GM21526 (cell line): ENCODE measurements at regions not wholly inside any gene's neighbourhood (a gene's known extent, or its start where the extent isn't known, plus 50 kb on each side); places are given as distances from the start of the nearest gene placed in this dataset.
A peak's percentile ranks its signal among the peaks of the same experiment; 100 is the strongest.
"Not testable (repeated sequence)": the region's sequence is repeated elsewhere in the genome, so short reads cannot be mapped to it uniquely, and the experiment has no call there.

Experiments used
- ATAC-seq: cut with Tn5 transposase; IDR thresholded peaks from one replicate; pipeline ENCODE4 v1.9.1; 2021; ENCODE audit warnings: moderate library complexity; ENCODE audit not compliant: unreplicated experiment, low FRiP score

GRCh38 chr13:90801621-90802020 is 545.9 kb upstream of the MIR17HG start:
- ATAC-seq = no peak

- ATAC-seq = no peak
These were observed 544.3 kb upstream of the MIR17HG start for GRCh38 chr13:90803210-90803609.

DNA sequence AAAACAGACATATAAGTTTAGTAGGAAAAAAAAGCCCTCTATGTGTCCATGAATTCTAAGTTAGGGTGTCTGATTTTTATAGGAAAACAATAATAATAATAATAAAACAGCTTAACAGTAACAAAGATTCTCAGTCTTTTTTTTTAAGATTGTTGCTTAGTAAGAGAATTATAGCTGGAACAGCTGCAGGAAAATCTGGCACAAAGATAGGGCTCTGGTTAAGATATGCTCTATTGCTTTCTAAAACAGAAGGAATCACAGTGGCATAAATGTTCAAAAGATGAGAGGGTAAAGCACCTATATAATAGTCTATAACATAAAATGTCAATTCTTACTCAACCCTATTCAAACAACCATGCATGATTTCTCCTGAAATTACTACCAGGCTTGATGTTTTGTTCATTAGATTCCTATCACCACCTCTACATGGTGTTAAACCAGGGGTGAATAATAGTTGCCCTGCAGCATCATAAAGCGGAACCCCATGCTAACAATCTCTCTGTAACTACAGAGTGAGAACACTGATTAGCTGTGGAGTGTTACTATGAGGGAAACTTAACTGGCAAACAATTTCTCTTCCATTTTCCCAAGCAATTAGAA is 541.4 kb upstream of the MIR17HG start:
- no peak for ATAC-seq

- ATAC-seq = no peak
These were observed 540.6 kb upstream of the MIR17HG start for GRCh38 chr13:90806892-90807291.

- no peak for ATAC-seq
These were observed 538.6 kb upstream of the MIR17HG start for GRCh38 chr13:90808838-90809237.

GRCh38 chr13:90824032-90824431 is 523.5 kb upstream of the MIR17HG start:
- no peak for ATAC-seq

DNA sequence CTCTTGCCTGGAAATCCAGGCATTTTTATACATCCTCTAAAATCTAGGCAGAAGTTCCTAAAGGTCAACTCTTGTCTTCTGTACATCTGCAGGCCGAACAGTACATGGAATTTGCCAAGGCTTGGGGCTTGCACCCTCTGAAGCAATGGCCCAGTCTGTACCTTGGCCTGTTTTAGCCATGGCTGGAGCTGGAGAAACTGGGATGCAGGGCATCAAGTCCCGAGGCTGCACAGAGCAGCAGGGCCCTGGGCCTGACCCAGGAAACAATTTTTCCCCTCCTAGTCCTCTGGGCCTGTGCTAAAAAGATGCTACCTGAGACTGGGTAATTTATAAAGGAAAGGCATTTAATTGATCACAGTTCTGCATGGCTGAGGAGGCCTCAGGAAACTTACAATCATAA is 520.8 kb upstream of the MIR17HG start:
- no peak for ATAC-seq

DNA sequence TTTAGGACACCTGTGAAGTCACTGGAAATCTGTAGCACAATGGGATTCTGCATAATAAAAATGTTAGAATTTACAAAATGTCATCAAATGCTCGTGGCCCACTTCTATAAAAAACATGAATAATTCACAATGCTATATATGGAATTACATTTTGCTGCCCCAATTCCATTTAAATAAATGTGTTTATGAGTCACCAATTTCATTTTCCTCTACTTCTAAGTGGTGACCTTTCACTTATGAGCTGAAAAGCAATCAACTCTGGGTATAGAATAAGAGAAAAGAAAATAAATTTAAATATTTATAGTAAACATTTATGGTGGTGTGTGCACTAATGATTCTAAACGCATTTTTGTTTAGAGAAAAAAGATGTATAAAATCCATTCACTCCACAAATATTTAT is 516.7 kb upstream of the MIR17HG start:
- ATAC-seq = no peak

- ATAC-seq = no peak
These were observed 513.5 kb upstream of the MIR17HG start for GRCh38 chr13:90833951-90834350.

- no peak for ATAC-seq
These were observed 512.8 kb upstream of the MIR17HG start for GRCh38 chr13:90834700-90835099.

DNA sequence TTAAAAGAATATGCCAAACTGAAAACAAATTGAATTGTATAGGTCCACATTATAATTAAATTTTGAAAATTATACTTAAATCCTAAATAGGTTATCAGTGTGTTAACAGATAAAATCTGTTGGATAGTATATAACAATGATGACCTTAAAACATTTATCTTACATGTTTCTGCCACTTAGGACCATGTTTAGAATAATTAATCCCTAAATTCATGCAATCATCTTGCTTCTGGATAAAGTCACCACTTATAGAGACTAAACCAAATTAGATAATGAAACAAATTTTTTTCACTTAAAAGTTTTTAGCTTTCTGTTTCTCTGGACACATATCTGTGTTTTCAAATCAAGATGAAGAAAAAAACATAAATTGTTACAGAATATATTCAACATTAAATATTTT is 511.7 kb upstream of the MIR17HG start:
- ATAC-seq = no peak

- ATAC-seq = no peak
These were observed 509.0 kb upstream of the MIR17HG start for GRCh38 chr13:90838317-90838960.

GRCh38 chr13:90839061-90839460 is 508.4 kb upstream of the MIR17HG start:
- no peak for ATAC-seq

DNA sequence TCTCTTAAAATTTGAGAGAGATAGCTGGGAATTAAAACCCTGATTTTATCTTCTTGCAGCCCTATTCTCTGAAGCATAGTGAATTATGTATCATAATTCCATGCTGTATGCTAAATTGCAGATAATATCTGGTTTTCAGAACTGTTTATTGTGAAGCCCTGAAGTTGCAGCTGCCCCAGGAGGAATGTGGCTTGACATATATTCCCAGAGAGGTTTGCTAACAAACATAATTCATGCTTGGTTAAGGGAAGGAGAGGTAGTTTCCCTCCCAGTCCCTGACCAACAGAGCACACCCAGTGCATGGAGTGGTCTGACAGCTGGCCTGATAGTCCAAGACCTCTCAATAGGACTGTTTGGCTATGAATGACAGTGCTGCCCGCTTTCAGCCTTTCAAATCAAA is 500.6 kb upstream of the MIR17HG start:
- no peak for ATAC-seq

DNA sequence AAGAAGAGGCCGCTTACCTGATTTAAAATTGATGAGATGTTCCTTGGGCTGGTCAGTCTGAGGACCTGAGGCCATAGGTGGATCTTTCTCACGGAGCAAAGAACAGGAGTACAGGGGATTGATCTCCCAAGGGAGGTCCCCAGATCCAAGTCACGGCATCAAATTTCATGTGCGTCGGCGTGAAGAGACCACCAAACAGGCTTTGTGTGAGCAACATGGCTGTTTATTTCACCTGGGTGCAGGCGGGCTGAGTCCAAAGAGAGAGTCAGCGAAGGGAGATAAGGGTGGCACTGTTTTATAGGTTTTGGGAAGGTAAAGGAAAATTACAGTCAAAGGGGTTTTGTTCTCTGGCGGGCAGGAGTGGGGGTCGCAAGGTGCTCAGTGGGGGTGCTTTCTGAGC is 493.8 kb upstream of the MIR17HG start:
- ATAC-seq = not testable (repeated sequence)

DNA sequence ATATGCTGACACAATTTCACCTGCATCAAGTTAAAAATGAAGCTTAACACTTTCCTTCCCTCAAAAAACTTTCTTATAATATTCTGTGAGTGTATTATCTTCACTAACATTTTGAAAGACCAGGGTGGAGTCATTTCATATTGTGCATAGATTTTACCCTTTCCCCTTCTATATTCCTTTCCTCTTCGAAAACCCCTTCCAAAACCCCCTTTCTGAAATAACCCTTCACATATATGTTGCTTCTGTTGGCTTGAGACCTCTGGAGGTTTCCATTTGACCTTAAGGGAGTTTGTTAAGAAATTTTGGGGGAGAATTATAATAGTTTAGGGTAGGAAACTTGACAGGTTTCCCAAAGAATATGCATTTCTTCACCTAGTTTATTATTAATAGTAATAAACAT is 489.6 kb upstream of the MIR17HG start:
- ATAC-seq = no peak

- ATAC-seq = no peak
These were observed 481.5 kb upstream of the MIR17HG start for GRCh38 chr13:90866006-90866405.

DNA sequence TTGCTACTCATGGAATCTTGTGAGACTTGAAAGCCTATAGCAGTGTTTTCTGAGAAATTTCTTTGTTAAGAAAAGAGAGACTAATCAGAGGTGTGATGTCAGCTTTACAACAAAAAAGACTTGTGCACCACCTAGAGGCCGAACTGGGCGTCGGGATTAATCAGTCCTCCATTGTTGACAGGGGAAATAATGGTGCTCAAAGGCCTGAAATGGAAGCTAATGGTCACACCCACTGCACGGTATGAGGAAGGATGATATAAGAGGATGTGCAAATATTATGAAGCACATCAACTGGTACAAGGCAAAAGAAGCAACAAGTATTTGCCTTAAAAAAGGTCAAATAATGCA is 480.2 kb upstream of the MIR17HG start:
- peak; percentile 96 for ATAC-seq

GRCh38 chr13:90868321-90868920 is 479.1 kb upstream of the MIR17HG start:
- ATAC-seq = no peak

- ATAC-seq = no peak
These were observed 477.9 kb upstream of the MIR17HG start for GRCh38 chr13:90869580-90869979.

- ATAC-seq = no peak
These were observed 474.9 kb upstream of the MIR17HG start for GRCh38 chr13:90872491-90873025.

DNA sequence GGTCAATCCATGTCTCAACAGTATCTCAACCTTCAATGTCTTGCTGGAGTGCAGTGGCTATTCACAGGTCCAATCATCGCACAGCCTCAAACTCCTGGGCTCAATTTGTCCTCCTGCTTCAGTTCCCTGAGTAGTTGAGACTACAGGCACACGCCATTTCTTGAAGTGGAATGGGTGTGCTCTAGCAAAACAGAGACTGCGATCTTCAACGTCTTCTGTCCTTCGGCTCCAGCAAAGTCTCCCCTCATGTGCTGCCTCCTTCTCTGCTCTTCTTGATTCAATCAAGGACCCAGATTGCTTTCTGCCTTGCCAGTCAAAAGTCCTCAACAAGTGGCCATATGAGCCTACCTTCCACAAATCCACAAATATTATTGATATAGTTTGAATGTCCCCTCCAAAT is 466.7 kb upstream of the MIR17HG start:
- ATAC-seq = no peak
